ENCODE measurements at regions not wholly inside any gene's neighbourhood (a gene's known extent, or its start where the extent isn't known, plus 50 kb on each side); places are given as distances from the start of the nearest gene placed in this dataset.

- 60 to 64% methylated on average over 5 of the region's 5 CpGs for WGBS, 2 experiments (ENCODE audit: low coverage in 1 of 2, low lambda C conversion rate in 2 of 2, missing lambda C conversion rate in 2 of 2)
- in situ Hi-C loops (cut with MboI) = no loop called here
- H2AFZ ChIP-seq = 0 out of 2 replicates have a peak overlapping the region, but pooled peaks have one; percentile 11
- TF ChIP-seq EZH2phosphoT487 (IDR thresholded peaks at IDR 0.05; ENCODE audit: insufficient read depth, low read depth) = no peak
- TF ChIP-seq EZH2 (IDR thresholded peaks at IDR 0.05; ENCODE audit: insufficient read depth, poor library complexity, severe bottlenecking) = no peak
- no peak overlapping the region for H3K9ac ChIP-seq
- no peaks in the 10 kb centered on the region for H3K27me3 ChIP-seq (replicated peaks; ENCODE audit: insufficient read depth)
- no peak for DNase-seq
- H3K4me1 ChIP-seq (ENCODE audit: insufficient read depth) = peaks cover 8% of the 10 kb centered on the region; the same call in 1 of the 2 replicates
- H3K4me3 ChIP-seq = no peak overlapping the region
- H3K36me3 ChIP-seq (ENCODE audit: low read depth) = no peaks in the 10 kb centered on the region
- no peaks in the 10 kb centered on the region for H3K9me2 ChIP-seq (ENCODE audit: insufficient read depth)
- H3F3A ChIP-seq (ENCODE audit: insufficient read depth) = no peaks in the 10 kb centered on the region
- no peaks in the 10 kb centered on the region for H3K79me2 ChIP-seq (ENCODE audit: insufficient read depth)
- H4K20me1 ChIP-seq (ENCODE audit: insufficient read depth) = no peaks in the 10 kb centered on the region
- H3K27ac ChIP-seq = no peak overlapping the region
- peaks cover 6% of the 10 kb centered on the region for H3K9me3 ChIP-seq (ENCODE audit: low read depth)
- no peak overlapping the region for H3K4me2 ChIP-seq (ENCODE audit: unreplicated experiment)
Measured at GRCh38 chr1:79791488-79792218, 785.1 kb upstream of the ADGRL4 start.

GRCh38 chr1:79790950-79791349, 784.4 kb upstream of the ADGRL4 start:
- no peak overlapping the region for H3K4me3 ChIP-seq

GRCh38 chr1:79787631-79788030, 781.1 kb upstream of the ADGRL4 start:
- Histone ChIP-seq H3K27me3 (replicated peaks; ENCODE audit: insufficient read depth) (no peaks in the 10 kb centered on the region), H3K27ac (no peak overlapping the region), H3K9me2 (ENCODE audit: insufficient read depth) (no peaks in the 10 kb centered on the region), H3F3A (ENCODE audit: insufficient read depth) (no peaks in the 10 kb centered on the region), H3K4me3 (no peak overlapping the region), H3K9me3 (ENCODE audit: low read depth) (no peaks in the 10 kb centered on the region), H3K36me3 (ENCODE audit: low read depth) (no peaks in the 10 kb centered on the region), H4K20me1 (ENCODE audit: insufficient read depth) (no peaks in the 10 kb centered on the region), H2AFZ (no peak overlapping the region), H3K79me2 (ENCODE audit: insufficient read depth) (no peaks in the 10 kb centered on the region), H3K4me1 (ENCODE audit: insufficient read depth) (peaks cover 8% of the 10 kb centered on the region; the same call in 1 of the 2 replicates), H3K4me2 (ENCODE audit: unreplicated experiment) (no peak overlapping the region), H3K9ac (no peak overlapping the region)
- no peak for DNase-seq
- in situ Hi-C loops (cut with MboI) = no loop called here
- WGBS, 2 experiments (ENCODE audit: low coverage in 1 of 2, low lambda C conversion rate in 2 of 2, missing lambda C conversion rate in 2 of 2) = 54 to 61% methylated on average over 4 of the region's 4 CpGs
- TF ChIP-seq EZH2 (IDR thresholded peaks at IDR 0.05; ENCODE audit: insufficient read depth, poor library complexity, severe bottlenecking) (no peak), EZH2phosphoT487 (IDR thresholded peaks at IDR 0.05; ENCODE audit: insufficient read depth, low read depth) (no peak)

More at GRCh38 chr1:79790950-79791349, 784.4 kb upstream of the ADGRL4 start:
- no peak overlapping the region for H3K4me2 ChIP-seq (ENCODE audit: unreplicated experiment)
- no peak for TF ChIP-seq EZH2phosphoT487 (IDR thresholded peaks at IDR 0.05; ENCODE audit: insufficient read depth, low read depth)
- TF ChIP-seq EZH2 (IDR thresholded peaks at IDR 0.05; ENCODE audit: insufficient read depth, poor library complexity, severe bottlenecking) = no peak
- WGBS, 2 experiments (ENCODE audit: low coverage in 1 of 2, low lambda C conversion rate in 2 of 2, missing lambda C conversion rate in 2 of 2) = 22 to 24% methylated on average over 1 of the region's 1 CpG
- in situ Hi-C loops (cut with MboI) = no loop called here
- H3K9ac ChIP-seq = no peak overlapping the region
- H3K79me2 ChIP-seq (ENCODE audit: insufficient read depth) = no peaks in the 10 kb centered on the region
- peaks cover 8% of the 10 kb centered on the region; the same call in 1 of the 2 replicates for H3K4me1 ChIP-seq (ENCODE audit: insufficient read depth)
- H2AFZ ChIP-seq = 0 out of 2 replicates have a peak overlapping the region, but pooled peaks have one; percentile 18
- no peaks in the 10 kb centered on the region for H3F3A ChIP-seq (ENCODE audit: insufficient read depth)
- no peaks in the 10 kb centered on the region for H3K9me2 ChIP-seq (ENCODE audit: insufficient read depth)
- no peaks in the 10 kb centered on the region for H3K27me3 ChIP-seq (replicated peaks; ENCODE audit: insufficient read depth)
- H3K36me3 ChIP-seq (ENCODE audit: low read depth) = no peaks in the 10 kb centered on the region
- DNase-seq = peak; percentile 29
- no peaks in the 10 kb centered on the region for H4K20me1 ChIP-seq (ENCODE audit: insufficient read depth)
- H3K9me3 ChIP-seq (ENCODE audit: low read depth) = peaks cover 6% of the 10 kb centered on the region
- H3K27ac ChIP-seq = no peak overlapping the region

GRCh38 chr1:79785964-79786363, 779.4 kb upstream of the ADGRL4 start:
- Histone ChIP-seq H3K4me2 (ENCODE audit: unreplicated experiment) (no peak overlapping the region), H3K27me3 (replicated peaks; ENCODE audit: insufficient read depth) (no peaks in the 10 kb centered on the region), H3K36me3 (ENCODE audit: low read depth) (no peaks in the 10 kb centered on the region), H3K27ac (no peak overlapping the region), H3K9ac (no peak overlapping the region), H3K79me2 (ENCODE audit: insufficient read depth) (no peaks in the 10 kb centered on the region), H3K4me1 (ENCODE audit: insufficient read depth) (no peaks in the 10 kb centered on the region), H3F3A (ENCODE audit: insufficient read depth) (no peaks in the 10 kb centered on the region), H3K9me3 (ENCODE audit: low read depth) (no peaks in the 10 kb centered on the region), H4K20me1 (ENCODE audit: insufficient read depth) (no peaks in the 10 kb centered on the region), H2AFZ (no peak overlapping the region), H3K4me3 (no peak overlapping the region), H3K9me2 (ENCODE audit: insufficient read depth) (no peaks in the 10 kb centered on the region; the same call in 1 of the 2 replicates)
- WGBS, 2 experiments (ENCODE audit: low coverage in 1 of 2, low lambda C conversion rate in 2 of 2, missing lambda C conversion rate in 2 of 2) = 67 to 84% methylated on average over 1 of the region's 1 CpG
- DNase-seq = no peak
- in situ Hi-C loops (cut with MboI) = no loop called here
- no peak for TF ChIP-seq EZH2phosphoT487 (IDR thresholded peaks at IDR 0.05; ENCODE audit: insufficient read depth, low read depth)
- TF ChIP-seq EZH2 (IDR thresholded peaks at IDR 0.05; ENCODE audit: insufficient read depth, poor library complexity, severe bottlenecking) = no peak

Data from GM23248 (cell line).